ENCODE measurements at regions not wholly inside any gene's neighbourhood (a gene's known extent, or its start where the extent isn't known, plus 50 kb on each side); places are given as distances from the start of the nearest gene placed in this dataset.

GRCh38 chr12:115215544-115215943 is 531.6 kb upstream of the TBX3 start:
- H3K9ac ChIP-seq (ENCODE audit: low read length): no peak overlapping the region

DNA sequence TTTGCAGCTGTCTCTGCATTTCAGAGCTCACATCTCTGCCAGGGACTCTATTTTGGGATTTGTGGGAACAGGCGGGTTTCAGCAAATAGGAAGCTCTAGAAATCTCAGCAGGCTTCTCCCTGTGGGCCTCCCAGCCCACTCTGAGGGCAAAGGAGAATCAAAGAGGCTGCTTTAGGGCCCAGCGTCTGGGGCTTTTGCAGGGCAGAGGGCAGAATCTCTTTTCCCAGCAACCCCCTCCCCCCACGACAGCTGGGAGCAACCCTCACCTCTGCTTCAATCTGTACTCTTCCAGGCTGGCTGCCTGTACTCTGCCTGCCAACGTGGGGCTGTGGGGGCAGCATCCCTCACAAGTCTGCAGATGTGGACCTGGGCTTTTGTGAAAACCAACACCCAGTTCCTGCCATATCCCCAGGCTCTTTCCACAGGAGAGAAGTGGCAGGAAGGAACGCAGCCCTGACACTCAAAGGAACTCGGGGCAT is 529.6 kb upstream of the TBX3 start:
- TF ChIP-seq RAD21 (conservative IDR thresholded peaks at IDR 0.05): no peak
- TF ChIP-seq EP300 (conservative IDR thresholded peaks at IDR 0.05; ENCODE audit: poor library complexity, severe bottlenecking): no peak
- no peak for TF ChIP-seq MXI1 (conservative IDR thresholded peaks at IDR 0.05; ENCODE audit: poor library complexity, severe bottlenecking)
- TF ChIP-seq EZH2 (IDR thresholded peaks at IDR 0.05; ENCODE audit: borderline replicate concordance, insufficient read depth, low read length, poor library complexity, severe bottlenecking): no peak
- no peak for TF ChIP-seq TAF1 (IDR thresholded peaks at IDR 0.05; ENCODE audit: low read depth)
- TF ChIP-seq, protein P1, sequence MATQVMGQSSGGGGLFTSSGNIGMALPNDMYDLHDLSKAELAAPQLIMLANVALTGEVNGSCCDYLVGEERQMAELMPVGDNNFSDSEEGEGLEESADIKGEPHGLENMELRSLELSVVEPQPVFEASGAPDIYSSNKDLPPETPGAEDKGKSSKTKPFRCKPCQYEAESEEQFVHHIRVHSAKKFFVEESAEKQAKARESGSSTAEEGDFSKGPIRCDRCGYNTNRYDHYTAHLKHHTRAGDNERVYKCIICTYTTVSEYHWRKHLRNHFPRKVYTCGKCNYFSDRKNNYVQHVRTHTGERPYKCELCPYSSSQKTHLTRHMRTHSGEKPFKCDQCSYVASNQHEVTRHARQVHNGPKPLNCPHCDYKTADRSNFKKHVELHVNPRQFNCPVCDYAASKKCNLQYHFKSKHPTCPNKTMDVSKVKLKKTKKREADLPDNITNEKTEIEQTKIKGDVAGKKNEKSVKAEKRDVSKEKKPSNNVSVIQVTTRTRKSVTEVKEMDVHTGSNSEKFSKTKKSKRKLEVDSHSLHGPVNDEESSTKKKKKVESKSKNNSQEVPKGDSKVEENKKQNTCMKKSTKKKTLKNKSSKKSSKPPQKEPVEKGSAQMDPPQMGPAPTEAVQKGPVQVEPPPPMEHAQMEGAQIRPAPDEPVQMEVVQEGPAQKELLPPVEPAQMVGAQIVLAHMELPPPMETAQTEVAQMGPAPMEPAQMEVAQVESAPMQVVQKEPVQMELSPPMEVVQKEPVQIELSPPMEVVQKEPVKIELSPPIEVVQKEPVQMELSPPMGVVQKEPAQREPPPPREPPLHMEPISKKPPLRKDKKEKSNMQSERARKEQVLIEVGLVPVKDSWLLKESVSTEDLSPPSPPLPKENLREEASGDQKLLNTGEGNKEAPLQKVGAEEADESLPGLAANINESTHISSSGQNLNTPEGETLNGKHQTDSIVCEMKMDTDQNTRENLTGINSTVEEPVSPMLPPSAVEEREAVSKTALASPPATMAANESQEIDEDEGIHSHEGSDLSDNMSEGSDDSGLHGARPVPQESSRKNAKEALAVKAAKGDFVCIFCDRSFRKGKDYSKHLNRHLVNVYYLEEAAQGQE (IDR thresholded peaks at IDR 0.05; ENCODE audit: borderline replicate concordance): no peak
- no peak for TF ChIP-seq SMC3 (conservative IDR thresholded peaks at IDR 0.05; ENCODE audit: poor library complexity)
- TF ChIP-seq, protein P2, sequence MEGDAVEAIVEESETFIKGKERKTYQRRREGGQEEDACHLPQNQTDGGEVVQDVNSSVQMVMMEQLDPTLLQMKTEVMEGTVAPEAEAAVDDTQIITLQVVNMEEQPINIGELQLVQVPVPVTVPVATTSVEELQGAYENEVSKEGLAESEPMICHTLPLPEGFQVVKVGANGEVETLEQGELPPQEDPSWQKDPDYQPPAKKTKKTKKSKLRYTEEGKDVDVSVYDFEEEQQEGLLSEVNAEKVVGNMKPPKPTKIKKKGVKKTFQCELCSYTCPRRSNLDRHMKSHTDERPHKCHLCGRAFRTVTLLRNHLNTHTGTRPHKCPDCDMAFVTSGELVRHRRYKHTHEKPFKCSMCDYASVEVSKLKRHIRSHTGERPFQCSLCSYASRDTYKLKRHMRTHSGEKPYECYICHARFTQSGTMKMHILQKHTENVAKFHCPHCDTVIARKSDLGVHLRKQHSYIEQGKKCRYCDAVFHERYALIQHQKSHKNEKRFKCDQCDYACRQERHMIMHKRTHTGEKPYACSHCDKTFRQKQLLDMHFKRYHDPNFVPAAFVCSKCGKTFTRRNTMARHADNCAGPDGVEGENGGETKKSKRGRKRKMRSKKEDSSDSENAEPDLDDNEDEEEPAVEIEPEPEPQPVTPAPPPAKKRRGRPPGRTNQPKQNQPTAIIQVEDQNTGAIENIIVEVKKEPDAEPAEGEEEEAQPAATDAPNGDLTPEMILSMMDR (IDR thresholded peaks at IDR 0.05; ENCODE audit: poor library complexity, severe bottlenecking): no peak
- no peak for TF ChIP-seq POLR2AphosphoS5 (IDR thresholded peaks at IDR 0.05)
- Histone ChIP-seq H3K4me2 (ENCODE audit: low read length) (no peak overlapping the region), H3K9me3 (ENCODE audit: low read length) (no peaks in the 10 kb centered on the region)

More at GRCh38 chr12:115215544-115215943, 531.6 kb upstream of the TBX3 start:
- Histone ChIP-seq H3K36me3 (ENCODE audit: insufficient read depth, low read length) (no peaks in the 10 kb centered on the region), H3K9me2 (ENCODE audit: insufficient read depth, low read length) (no peaks in the 10 kb centered on the region), H3K27ac (ENCODE audit: low read length) (no peak overlapping the region), H3K79me2 (replicated peaks; ENCODE audit: insufficient read depth, low read length) (no peaks in the 10 kb centered on the region), H2AFZ (ENCODE audit: low read depth, low read length) (no peak overlapping the region), H3K4me3 (ENCODE audit: low read length) (no peak overlapping the region), H3K27me3 (ENCODE audit: insufficient read depth, low read depth, low read length) (no peaks in the 10 kb centered on the region), H4K20me1 (ENCODE audit: insufficient read depth) (no peaks in the 10 kb centered on the region), H3F3A (ENCODE audit: insufficient read depth, low read length, poor library complexity, severe bottlenecking) (no peaks in the 10 kb centered on the region), H3K9me3 (ENCODE audit: low read length) (no peaks in the 10 kb centered on the region), H3K4me2 (ENCODE audit: low read length) (no peak overlapping the region)
- TF ChIP-seq SMC3 (conservative IDR thresholded peaks at IDR 0.05; ENCODE audit: poor library complexity) (no peak), RAD21 (conservative IDR thresholded peaks at IDR 0.05) (no peak), TAF1 (IDR thresholded peaks at IDR 0.05; ENCODE audit: low read depth) (no peak), MXI1 (conservative IDR thresholded peaks at IDR 0.05; ENCODE audit: poor library complexity, severe bottlenecking) (no peak), POLR2AphosphoS5 (IDR thresholded peaks at IDR 0.05) (no peak), EP300 (conservative IDR thresholded peaks at IDR 0.05; ENCODE audit: poor library complexity, severe bottlenecking) (no peak), EZH2 (IDR thresholded peaks at IDR 0.05; ENCODE audit: borderline replicate concordance, insufficient read depth, low read length, poor library complexity, severe bottlenecking) (no peak)
- TF ChIP-seq, protein P1 (IDR thresholded peaks at IDR 0.05; ENCODE audit: borderline replicate concordance): no peak
- TF ChIP-seq, protein P2 (IDR thresholded peaks at IDR 0.05; ENCODE audit: poor library complexity, severe bottlenecking): no peak

More for the DNA sequence above, 529.6 kb upstream of the TBX3 start:
- no peak overlapping the region for H3K4me3 ChIP-seq (ENCODE audit: low read length)
- no peak overlapping the region for H3K27ac ChIP-seq (ENCODE audit: low read length)
- H3K9me2 ChIP-seq (ENCODE audit: insufficient read depth, low read length): no peaks in the 10 kb centered on the region
- H3K9ac ChIP-seq (ENCODE audit: low read length): no peak overlapping the region
- no peaks in the 10 kb centered on the region for H3F3A ChIP-seq (ENCODE audit: insufficient read depth, low read length, poor library complexity, severe bottlenecking)
- no peaks in the 10 kb centered on the region for H3K79me2 ChIP-seq (replicated peaks; ENCODE audit: insufficient read depth, low read length)
- H4K20me1 ChIP-seq (ENCODE audit: insufficient read depth): no peaks in the 10 kb centered on the region
- H2AFZ ChIP-seq (ENCODE audit: low read depth, low read length): no peak overlapping the region
- no peaks in the 10 kb centered on the region for H3K36me3 ChIP-seq (ENCODE audit: insufficient read depth, low read length)
- no peaks in the 10 kb centered on the region for H3K27me3 ChIP-seq (ENCODE audit: insufficient read depth, low read depth, low read length)
